ENCODE measurements at regions not wholly inside any gene's neighbourhood (a gene's known extent, or its start where the extent isn't known, plus 50 kb on each side); places are given as distances from the start of the nearest gene placed in this dataset.

- DNase-seq, result no peak
Observed at GRCh38 chr6:148037496-148037895, 305.1 kb upstream of the SASH1 start.

- no peak for DNase-seq
Observed at GRCh38 chr6:148041546-148041945, 301.1 kb upstream of the SASH1 start.

- DNase-seq, result no peak
Observed at GRCh38 chr6:148042536-148042935, 300.1 kb upstream of the SASH1 start.

GRCh38 chr6:148044261-148044751, 298.3 kb upstream of the SASH1 start:
- no peak for DNase-seq

- no peak for DNase-seq
Observed at GRCh38 chr6:148044921-148045320, 297.7 kb upstream of the SASH1 start.

GRCh38 chr6:148053209-148053608, 289.4 kb upstream of the SASH1 start:
- DNase-seq, result no peak

- DNase-seq, result no peak
Observed at GRCh38 chr6:148053796-148054195, 288.8 kb upstream of the SASH1 start.

GRCh38 chr6:148054219-148054618, 288.4 kb upstream of the SASH1 start:
- no peak for DNase-seq

- DNase-seq, result no peak
Observed at GRCh38 chr6:148055419-148055818, 287.2 kb upstream of the SASH1 start.

GRCh38 chr6:148059869-148060268, 282.8 kb upstream of the SASH1 start:
- DNase-seq, result no peak

- DNase-seq, result no peak
Observed at GRCh38 chr6:148064406-148065134, 278.1 kb upstream of the SASH1 start.

GRCh38 chr6:148068437-148069061, 274.1 kb upstream of the SASH1 start:
- no peak for DNase-seq

GRCh38 chr6:148069256-148069655, 273.4 kb upstream of the SASH1 start:
- no peak for DNase-seq

GRCh38 chr6:148074291-148074690, 268.3 kb upstream of the SASH1 start:
- no peak for DNase-seq

GRCh38 chr6:148074738-148075137, 267.9 kb upstream of the SASH1 start:
- DNase-seq, result no peak

GRCh38 chr6:148075352-148075751, 267.3 kb upstream of the SASH1 start:
- no peak for DNase-seq

- no peak for DNase-seq
Observed at GRCh38 chr6:148076051-148076450, 266.6 kb upstream of the SASH1 start.

- peak in 3 of 56 donors; percentile 4 to 27 (median 19) for DNase-seq
Observed at GRCh38 chr6:148080315-148080714, 262.3 kb upstream of the SASH1 start.

GRCh38 chr6:148081076-148081475, 261.6 kb upstream of the SASH1 start:
- no peak for DNase-seq

GRCh38 chr6:148082044-148082443, 260.6 kb upstream of the SASH1 start:
- no peak for DNase-seq

- DNase-seq, result no peak
Observed at GRCh38 chr6:148082696-148083095, 259.9 kb upstream of the SASH1 start.

GRCh38 chr6:148085631-148086331, 256.9 kb upstream of the SASH1 start:
- no peak for DNase-seq

Data from nucleus accumbens (tissue), 56 donors.